Body of pancreas (tissue), 4 donors: ENCODE measurements at regions not wholly inside any gene's neighbourhood (a gene's known extent, or its start where the extent isn't known, plus 50 kb on each side); places are given as distances from the start of the nearest gene placed in this dataset.
"Not testable (repeated sequence)": the region's sequence is repeated elsewhere in the genome, so short reads cannot be mapped to it uniquely, and the experiment has no call there.

Experiments
- POLR2A ChIP-seq, 3 donors: fragments of 450-650 bp; IDR thresholded peaks; one replicate each; pipeline ENCODE4 v1.6.1; 2016; ENCODE audit warnings: antibody characterized with exemption in 3 of 3, mild to moderate bottlenecking in 2 of 3
- TF ChIP-seq, protein P1 (sequence below), 7 experiments: fragments of 450-650 bp in 4 of 7; fragments of 200-600 bp in 3 of 7; sonication (generic) in 3 of 7; IDR thresholded peaks; one replicate each; pipeline ENCODE4 v1.5.1; 2016 to 2019; ENCODE audit warnings: antibody characterized with exemption in 7 of 7

DNA sequence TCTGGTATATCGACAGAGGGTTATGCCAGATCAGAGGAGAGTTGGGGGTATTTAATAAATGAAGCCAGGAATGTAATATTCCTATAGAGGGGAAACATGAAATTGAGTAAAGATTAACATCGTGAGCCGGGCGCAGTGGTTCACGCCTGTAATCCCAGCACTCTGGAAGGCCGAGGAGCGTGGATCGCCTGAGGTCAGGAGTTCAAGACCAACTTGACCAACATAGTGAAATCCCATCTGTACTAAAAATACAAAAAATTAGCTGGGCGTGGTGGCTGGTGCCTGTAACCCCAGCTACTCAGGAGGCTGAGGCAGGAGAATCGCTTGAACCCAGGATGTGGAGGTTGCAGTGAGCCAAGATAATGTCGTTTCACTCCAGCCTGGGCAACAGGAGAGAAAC is 112.4 kb upstream of the ZNF184 start:
- TF ChIP-seq POLR2A (IDR thresholded peaks at IDR 0.05), result not testable (repeated sequence)
- TF ChIP-seq, protein P1, sequence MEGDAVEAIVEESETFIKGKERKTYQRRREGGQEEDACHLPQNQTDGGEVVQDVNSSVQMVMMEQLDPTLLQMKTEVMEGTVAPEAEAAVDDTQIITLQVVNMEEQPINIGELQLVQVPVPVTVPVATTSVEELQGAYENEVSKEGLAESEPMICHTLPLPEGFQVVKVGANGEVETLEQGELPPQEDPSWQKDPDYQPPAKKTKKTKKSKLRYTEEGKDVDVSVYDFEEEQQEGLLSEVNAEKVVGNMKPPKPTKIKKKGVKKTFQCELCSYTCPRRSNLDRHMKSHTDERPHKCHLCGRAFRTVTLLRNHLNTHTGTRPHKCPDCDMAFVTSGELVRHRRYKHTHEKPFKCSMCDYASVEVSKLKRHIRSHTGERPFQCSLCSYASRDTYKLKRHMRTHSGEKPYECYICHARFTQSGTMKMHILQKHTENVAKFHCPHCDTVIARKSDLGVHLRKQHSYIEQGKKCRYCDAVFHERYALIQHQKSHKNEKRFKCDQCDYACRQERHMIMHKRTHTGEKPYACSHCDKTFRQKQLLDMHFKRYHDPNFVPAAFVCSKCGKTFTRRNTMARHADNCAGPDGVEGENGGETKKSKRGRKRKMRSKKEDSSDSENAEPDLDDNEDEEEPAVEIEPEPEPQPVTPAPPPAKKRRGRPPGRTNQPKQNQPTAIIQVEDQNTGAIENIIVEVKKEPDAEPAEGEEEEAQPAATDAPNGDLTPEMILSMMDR (IDR thresholded peaks at IDR 0.05), result not testable (repeated sequence)
